HG03103 (cell line): ENCODE measurements at regions not wholly inside any gene's neighbourhood (a gene's known extent, or its start where the extent isn't known, plus 50 kb on each side); places are given as distances from the start of the nearest gene placed in this dataset.

ENCODE experiments used
- ATAC-seq: cut with Tn5 transposase; IDR thresholded peaks from one replicate; pipeline ENCODE4 v1.9.1; 2021; ENCODE audit warnings: low read depth; ENCODE audit not compliant: unreplicated experiment

DNA sequence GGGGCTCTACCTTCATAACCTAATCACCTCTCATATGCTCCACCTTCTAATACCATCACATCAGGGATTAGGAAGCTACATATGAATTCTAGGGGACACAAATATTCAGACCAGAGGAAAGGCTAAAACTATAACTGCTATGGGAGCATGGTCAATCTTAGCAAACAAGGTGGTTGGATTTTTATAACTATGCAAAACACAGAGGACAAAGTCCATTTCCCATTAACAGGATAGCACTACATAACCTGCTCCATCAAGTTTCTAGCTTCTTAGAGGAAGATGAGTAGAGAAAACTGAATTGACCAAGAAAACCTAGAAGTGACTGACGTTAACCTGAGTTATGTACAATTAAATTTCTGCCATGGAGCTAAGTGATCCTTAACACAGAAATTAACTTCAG, 398.6 kb downstream of the TBL1XR1 start:
- ATAC-seq = no peak

DNA sequence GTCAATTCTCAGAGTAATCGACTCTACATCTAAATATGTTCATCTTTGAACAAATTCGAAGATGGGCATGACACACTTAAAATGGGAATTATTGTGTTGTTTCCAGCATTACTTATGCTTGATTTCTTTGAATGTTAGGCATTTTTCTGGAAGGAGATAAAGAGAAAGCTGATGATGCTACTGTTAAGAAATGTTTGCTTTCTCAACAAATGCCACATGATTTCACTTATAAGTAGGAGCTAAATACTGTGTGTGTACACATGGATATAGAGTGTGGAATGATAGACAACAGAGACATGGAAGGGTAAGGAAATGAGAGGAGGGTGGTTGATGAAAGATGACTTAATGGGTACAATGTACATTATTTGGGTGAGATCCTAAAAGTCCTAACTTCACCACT, 400.9 kb downstream of the TBL1XR1 start:
- no peak for ATAC-seq

DNA sequence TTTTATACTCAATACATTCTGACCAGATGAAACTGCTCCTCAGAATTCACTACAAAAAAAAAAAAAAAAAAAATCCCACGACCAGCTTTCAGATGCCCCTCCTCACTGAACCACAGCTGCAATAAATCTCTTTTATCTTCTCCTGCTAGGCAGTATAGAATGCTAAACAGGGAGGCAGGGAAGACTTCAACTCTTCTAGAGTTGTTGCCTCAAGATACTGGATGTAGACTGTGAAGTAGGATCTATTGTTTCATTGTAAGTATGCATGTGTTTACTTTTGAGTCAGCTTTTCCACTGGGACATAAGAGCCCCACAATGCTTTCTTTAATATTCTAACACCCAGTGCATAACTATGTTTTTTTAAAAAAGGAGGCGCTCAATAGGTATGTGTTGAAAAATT, 401.4 kb downstream of the TBL1XR1 start:
- ATAC-seq = no peak

DNA sequence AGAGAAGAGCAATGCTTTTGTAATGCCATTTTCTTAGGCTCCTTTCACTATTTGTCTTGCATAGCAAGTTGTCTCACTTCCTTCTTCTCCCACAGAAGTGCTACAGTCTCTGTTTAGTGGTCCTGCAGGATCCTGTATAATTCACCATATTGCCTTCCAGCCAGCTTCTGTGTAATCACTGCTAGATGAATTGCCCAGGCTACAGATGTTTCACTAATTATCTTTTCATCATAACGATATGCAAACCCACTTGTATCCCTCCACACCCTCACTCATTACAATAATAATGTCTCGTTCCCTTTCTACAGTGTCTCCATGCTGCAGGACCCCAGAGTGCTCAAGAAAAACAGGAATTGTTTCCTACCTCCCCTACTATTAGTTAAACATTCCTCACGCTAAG, 402.9 kb downstream of the TBL1XR1 start:
- no peak for ATAC-seq

DNA sequence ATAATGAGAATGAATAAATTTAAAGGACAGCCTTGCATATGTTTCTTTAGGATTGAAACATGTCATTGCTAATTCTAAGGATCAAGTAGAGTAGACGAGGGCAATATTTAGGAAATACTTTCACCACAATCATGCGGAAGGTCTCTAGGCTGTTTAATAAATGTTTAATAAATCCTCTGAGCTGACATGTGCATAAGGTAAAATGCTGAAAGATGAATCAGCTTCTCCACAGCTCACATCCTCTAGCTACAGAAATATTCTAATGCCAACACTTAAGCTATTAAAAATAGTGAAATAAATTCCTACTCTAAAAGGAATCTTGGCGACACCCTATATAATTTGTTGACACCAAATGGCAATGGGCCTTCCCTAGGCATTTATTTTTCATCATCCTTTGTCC, 407.3 kb downstream of the TBL1XR1 start:
- ATAC-seq = no peak

DNA sequence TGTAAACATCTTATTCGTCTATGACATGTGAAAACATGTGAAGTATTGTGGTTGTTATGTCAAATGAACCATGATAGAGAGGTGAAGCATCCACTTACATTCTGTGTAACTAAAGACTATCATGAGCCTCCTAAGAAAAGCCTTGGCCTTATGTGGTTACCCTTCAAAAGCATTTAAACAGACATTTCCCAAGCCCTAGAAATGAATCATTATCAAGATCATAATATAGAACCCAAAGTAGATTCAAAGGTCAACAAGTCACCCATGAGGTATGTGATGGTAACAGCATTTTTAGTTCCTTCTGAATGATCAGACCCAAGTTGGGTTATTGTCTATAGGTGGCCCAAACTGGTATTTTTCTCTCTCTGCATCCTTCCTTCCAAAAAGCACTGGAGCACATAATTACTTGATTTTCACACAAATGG, 408.0 kb downstream of the TBL1XR1 start:
- no peak for ATAC-seq

DNA sequence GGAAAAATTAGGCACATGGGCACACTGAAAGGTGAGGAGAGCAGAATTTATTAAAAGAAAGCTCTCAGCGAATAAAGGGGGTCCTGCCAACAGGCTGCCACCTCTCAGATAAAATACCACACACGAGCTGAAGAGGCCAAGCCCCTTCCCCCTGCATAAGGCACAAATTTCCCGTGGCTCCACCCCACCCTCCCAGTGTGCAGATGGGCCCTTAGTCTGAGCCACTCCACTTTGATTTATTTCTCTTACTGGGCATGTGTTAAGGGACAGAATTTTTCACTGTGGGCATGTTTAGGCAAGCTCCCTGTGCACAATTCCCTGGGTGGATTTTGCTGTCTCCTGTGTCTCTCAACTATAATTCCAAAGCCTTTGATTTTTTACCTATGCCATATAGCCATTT, 409.8 kb downstream of the TBL1XR1 start:
- ATAC-seq = no peak

DNA sequence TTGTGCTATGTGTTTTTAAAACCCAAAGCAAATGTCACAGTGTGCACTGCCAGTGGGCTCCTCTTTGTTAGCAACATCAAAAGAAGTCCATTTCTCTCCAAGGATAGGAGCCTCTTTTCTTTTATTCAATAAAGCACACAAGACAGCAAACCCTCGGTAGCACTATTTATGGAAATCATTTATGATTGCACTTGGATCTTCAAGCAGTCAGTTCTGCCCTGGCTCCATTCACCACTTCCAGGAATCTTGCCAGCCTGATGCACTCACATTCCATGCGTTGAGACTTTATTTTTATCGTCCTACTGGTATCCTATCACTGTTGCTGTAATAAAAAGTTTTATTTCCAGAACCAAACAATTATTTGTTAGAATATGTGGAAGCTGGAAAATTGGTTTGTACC, 412.1 kb downstream of the TBL1XR1 start:
- ATAC-seq = no peak

DNA sequence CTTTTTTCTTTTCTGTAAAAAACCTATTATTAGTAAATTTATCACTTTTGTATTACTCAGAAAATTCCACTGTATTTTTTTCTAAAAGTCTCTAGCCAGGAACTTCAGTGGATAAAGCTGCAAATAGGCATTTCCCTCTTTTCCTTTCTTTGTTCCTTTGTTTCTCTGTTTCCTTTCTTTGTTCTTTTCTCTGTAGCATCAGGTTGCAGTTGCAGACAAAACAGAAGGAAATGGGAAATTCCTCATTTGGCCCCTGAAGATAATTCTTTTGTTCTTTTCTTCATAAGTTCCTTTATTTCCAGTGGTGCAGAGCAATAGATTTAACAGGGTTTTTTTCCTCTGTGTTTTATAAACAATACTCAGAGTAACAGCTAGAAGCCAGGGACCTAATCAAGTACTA, 416.5 kb downstream of the TBL1XR1 start:
- ATAC-seq = no peak

DNA sequence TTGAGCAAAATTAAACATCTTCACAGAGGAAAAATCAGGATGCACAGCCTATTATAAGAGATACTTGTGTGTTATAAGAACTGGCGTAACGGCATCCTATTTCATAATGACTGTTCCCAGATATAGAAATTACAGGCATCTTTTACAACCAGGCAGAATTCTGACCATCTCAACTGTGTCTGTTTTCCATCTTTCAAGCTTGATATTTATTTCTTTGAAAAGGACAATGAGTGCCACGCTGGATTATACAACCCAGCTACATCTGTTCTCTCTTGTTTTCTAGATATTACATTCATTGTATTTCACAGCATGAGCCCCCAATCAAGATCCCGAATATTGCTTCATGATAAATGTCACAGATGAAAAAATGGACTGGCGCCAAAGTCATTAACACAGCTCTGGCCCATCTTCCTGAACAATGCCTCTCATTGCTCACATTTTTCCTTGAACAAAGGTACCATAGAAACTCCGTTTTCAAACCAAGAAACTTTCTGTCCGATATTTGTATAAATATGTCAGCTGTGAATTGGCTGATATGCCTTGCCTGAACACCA, 420.6 kb downstream of the TBL1XR1 start:
- ATAC-seq = no peak

DNA sequence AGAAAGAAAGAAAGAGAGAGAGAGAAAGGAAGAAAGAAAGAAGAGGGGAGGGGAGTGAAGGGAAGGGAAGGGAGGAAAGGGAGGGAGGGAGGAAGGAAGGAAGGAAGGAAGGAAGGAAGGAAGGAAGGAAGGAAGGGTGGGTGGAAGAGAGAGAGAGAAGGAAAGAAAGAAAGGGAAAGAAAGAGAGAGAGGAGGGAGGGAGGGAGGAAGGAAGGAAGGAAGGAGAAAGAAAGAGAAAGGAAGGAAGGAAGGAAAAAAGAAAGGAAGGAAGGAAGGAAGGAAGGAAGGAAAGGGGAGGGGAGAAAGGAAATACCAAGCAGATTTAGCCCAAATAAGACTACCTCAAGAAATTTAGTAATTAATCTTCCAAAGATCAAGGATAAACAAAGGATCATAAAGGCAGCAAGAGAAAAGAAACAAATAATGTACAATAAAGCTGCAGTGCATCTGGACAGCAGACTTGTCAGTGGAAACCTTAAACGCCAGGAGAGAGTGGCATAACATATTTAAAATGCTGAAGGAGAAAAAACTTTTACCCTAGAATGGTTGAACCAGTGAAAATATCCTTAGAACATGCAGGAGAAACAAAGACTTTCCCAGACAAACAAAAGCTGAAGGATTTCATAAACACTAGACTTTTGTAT, 427.6 kb downstream of the TBL1XR1 start:
- no peak for ATAC-seq

DNA sequence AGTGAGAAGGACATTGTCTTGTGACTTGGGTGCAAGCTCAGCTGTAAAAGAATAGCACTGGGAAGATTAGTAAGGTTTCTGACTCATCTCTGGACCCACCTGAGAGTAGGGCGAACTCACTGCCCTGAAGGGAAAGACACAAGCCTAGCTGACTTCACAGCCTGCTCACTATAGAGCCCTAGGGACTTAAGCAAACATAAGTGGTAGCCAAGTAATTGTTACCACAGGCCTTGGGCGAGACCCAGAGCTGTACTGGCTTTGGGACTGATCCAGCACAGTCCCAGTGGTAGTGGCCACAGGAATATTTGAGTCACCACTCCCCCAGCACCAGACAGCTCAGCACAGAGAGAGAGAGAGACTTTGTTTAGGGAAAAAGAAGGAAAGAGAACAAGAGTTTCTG, 429.9 kb downstream of the TBL1XR1 start:
- ATAC-seq = no peak

DNA sequence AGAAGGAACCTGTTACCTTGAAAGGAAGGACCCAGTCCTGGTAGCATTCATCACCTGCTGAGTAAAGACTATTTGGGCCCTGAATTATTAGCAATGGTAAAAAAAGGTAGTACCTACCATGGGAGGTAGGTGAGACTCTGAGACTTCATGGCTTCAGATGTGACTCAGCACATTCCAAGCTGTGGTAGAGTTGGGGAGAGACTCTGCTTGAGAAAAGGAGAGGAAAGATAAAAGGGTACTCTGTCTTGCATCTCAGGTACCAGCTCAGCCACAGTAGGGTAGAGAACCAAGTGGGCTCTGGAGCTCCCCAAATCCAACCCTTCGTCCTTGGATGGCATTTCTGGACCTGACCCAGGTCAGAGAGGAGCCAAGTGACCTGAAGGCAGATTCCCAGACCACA, 430.4 kb downstream of the TBL1XR1 start:
- ATAC-seq = no peak

DNA sequence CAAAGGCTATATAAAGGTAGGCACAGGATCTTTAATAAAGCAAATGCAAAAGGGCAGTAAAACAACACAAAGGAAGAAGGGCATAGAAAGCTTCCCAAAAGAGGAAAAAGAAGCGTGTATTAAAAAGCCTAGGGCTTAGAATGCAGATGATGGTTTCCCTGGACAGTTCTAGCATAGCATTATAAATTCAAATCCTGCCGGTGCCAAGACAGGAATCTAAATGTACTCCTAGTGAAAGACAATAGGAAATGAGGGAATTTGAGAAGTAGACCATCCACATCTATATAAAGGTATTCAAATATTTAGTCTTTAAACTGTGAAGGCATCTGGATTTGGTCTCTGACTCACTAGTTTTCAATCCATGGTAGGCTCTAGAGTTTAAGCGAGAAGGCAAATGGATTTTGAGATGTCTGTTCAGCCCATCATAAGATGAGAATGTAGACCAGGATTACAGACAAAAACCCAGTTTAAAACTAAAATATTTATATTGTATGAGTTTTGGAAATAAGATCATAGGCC, 431.8 kb downstream of the TBL1XR1 start:
- no peak for ATAC-seq

DNA sequence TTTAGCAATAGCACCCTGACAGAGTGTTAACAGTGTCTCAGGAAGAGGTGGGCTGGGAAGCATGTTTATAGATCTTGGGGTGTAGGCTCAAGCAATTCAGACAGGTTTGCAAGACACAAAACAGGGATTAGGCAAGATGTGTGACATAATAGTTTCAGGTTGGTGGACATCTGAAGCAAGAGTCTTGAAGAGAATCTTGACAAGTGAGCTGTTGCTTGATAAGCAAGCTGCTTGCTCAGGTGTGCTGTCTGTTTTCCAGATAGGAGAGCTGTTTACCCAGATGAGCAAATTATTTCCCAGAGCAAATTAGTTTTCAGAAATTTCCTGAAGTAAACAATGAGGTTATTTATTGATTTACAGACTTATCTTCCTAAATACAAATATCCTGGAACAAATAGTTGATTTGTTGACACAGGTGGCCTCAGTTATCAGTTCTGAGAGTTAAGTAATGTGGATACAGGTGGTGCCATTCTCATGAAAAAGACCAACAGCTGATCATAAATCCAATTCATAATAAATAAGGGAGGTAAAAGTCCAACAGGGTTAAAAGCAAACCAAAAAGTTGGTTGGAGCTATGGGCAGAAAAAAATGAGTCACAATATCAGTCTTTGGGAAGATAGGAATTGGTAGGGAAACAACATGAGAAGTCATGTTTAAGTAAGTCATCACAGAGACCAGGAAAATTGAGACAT, 437.3 kb downstream of the TBL1XR1 start:
- ATAC-seq = no peak

DNA sequence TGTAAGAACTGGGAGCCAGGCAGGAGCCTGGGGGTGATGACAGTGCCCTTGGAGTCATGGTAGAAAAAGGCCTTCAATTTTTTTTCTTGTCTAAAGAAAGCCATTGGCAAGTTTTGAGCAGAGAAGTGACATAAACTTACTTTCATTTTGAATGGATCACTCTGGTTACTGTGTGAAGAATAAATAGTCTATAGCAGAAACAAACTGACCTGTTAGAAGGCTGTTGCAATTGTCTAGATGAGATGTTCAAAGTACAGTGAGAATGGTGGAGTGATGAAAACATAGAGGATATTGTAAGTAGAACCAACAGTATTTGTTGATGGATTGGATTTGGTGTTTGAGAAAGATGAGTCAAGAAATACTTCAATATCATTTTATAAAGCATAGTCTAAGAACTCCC, 439.9 kb downstream of the TBL1XR1 start:
- ATAC-seq = no peak

DNA sequence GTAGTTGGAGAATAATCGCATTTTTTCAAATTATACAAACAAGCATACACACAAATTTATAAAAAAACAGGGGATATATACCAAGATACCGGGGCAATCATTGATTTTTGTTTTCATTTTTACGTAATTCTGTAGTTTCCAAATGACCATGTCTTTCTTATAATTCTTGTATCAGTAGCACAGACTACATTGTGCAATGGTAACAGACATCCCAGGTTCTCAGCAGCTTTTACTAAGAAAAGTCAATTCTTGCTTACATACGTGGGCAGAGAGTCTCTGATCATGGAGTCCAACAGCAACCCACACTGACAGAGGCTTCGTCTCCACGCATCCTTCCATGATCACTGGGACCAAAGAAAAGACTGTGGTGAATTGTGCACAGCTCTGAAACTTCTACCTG, 441.3 kb downstream of the TBL1XR1 start:
- no peak for ATAC-seq

DNA sequence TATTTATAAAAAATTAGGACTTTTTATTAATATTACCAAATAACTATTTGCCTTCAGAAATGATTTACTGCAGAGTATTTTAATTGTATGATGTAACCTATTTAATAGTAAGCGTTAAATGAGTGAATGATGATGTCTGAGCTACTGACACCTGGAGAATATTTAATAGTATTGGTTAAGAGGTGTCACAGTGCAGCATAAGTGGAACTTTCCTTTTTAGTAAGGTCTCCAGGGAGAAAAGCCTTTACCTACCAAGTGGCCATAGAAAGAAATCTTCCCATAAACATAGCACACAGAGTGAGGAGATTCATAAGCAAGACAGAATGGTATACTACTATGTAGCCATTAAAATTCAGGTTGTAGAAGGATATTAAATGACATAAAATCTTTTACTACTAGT, 441.7 kb downstream of the TBL1XR1 start:
- ATAC-seq = no peak

DNA sequence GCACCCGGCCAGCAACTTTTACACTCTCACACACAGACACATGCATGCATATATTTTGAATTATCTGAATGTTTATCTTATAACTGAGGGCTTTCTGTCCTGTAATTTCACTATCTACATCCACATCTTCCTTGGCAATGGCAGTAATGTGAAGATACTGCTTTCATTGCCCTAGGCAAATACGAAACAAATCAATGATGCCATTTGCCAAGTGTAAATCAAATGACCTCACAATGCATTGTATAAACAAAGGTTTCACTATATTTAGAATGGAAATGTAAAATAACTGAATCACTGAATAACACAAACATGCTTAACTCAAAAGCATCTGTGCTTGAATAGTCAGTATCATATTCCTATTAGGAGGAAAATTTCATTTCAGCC, 455.6 kb downstream of the TBL1XR1 start:
- no peak for ATAC-seq

DNA sequence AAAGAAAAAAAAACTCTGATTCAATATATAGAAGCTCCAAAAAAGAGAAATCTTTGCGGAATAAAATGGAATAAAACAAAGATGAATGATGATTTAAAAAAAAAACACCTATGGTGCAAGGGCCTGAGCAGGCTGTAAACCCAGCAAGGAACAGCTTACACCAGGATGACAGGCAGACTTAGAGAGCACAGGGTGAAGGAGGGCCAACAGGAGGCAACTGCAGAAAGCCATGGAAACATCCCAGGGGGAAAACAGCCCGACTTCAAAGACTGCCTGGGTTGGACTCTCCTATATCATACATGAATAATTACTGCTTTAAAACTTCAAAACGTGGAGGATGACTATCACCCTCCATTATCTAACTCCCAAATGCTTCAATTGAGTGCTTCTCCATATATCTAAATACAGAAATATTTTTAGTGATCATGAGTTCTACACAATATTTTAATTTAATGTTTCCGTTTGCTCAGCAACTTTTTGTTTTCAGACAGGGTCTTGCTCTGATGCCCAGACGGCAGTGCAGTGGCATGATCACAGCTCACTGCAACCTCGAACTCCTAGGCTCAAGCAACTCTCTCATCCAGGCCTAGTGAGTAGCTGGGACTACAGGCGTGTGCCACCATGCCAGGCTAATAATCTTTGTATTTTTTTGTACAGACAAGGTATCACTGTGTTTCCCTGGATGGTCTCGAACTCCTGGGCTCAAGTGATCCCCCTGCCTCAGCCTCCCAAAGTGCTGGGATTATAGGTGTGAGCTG, 456.2 kb downstream of the TBL1XR1 start:
- ATAC-seq = no peak

DNA sequence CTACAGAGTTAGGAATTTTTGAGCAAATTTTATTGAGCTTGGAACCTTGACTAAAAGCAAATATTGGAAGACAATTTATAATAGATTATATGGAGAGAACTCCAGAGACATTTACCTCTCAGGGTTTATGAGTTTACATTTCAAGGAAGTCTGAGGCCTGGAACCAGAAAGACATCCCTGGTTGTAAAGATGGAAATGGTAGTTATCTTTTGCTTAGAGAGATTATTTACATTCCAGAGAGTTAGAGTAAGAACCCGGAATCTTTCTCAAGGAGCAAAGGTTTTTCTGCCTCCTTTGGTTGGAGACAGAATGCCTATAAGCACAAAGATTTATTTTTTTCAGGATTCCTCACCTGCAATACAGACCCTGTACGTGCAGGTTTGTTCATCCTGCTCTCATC, 458.1 kb downstream of the TBL1XR1 start:
- ATAC-seq = no peak
